IMR-90 (cell line): ENCODE measurements at regions not wholly inside any gene's neighbourhood (a gene's known extent, or its start where the extent isn't known, plus 50 kb on each side); places are given as distances from the start of the nearest gene placed in this dataset.

Experiments
- ATAC-seq: fragments of 200-7000 bp; cut with Tn5 transposase; 2 replicates; pipeline ENCODE4 v1.9.1; 2020; ENCODE audit warnings: low read depth, mild to moderate bottlenecking, moderate library complexity
- BruUV-seq: library from RNA; stranded (reverse); fragments of 400-500 nt; replicated peaks from 2 replicates; lab custom pipeline; 2021; lab: Mats Ljungman, UMichigan
- CTCF ChIA-PET: fragments of 300-600 bp; formaldehyde crosslinking; extraction: SDS; loops from one replicate; lab custom pipeline; 2021; ENCODE audit warnings: antibody characterized with exemption; lab: Yijun Ruan, JAX
- POLR2A ChIA-PET: fragments of 300-600 bp; sonication (Branson Sonifier 250); formaldehyde crosslinking; loops from one replicate; lab custom pipeline; 2022; ENCODE audit warnings: antibody characterized with exemption; ENCODE audit not compliant: unreplicated experiment; lab: Charles Lee
- DNase-seq: peaks from one replicate; pipeline ENCODE4 v3.0.0; 2013
- H2AFZ ChIP-seq: replicated peaks from 2 replicates; pipeline ENCODE3; 2013; ENCODE audit warnings: low read length, mild to moderate bottlenecking; ENCODE audit not compliant: poor library complexity
- H2AK5ac ChIP-seq: 2 replicates; pipeline ENCODE4 v1.6.1; 2013; ENCODE audit warnings: low read depth, low read length, inconsistent platforms
- H2AK9ac ChIP-seq: replicated peaks from 2 replicates; pipeline ENCODE3; 2013; ENCODE audit warnings: mild to moderate bottlenecking, low read depth, low read length, moderate library complexity; ENCODE audit not compliant: poor library complexity
- H2BK120ac ChIP-seq: 2 replicates; pipeline ENCODE4 v1.6.1; 2013; ENCODE audit warnings: low read depth, low read length, inconsistent platforms
- H2BK15ac ChIP-seq: 3 replicates; pipeline ENCODE4 v1.6.1; 2013; ENCODE audit warnings: low read depth, low read length, inconsistent platforms
- H2BK20ac ChIP-seq: 2 replicates; pipeline ENCODE4 v1.6.1; 2013; ENCODE audit warnings: low read depth, mild to moderate bottlenecking, inconsistent platforms, low read length, moderate library complexity
- H2BK5ac ChIP-seq: 2 replicates; pipeline ENCODE4 v1.6.1; 2013; ENCODE audit warnings: mild to moderate bottlenecking, low read depth, low read length, inconsistent platforms; ENCODE audit not compliant: poor library complexity, severe bottlenecking
- H3K14ac ChIP-seq: replicated peaks from 2 replicates; pipeline ENCODE4 v1.6.1; 2013; ENCODE audit warnings: low read depth, low read length, inconsistent platforms
- H3K18ac ChIP-seq: 2 replicates; pipeline ENCODE4 v1.6.1; 2013; ENCODE audit warnings: low read depth, low read length, control low read depth
- H3K23ac ChIP-seq: 2 replicates; pipeline ENCODE4 v1.6.1; 2013; ENCODE audit warnings: low read depth, low read length, inconsistent platforms
- H3K27ac ChIP-seq: 2 replicates; pipeline ENCODE4 v1.5.1; 2013; ENCODE audit warnings: mild to moderate bottlenecking, control low read depth, low read length; ENCODE audit not compliant: insufficient read depth
- H3K27me3 ChIP-seq: 2 replicates; pipeline ENCODE4 v1.6.1; 2013; ENCODE audit warnings: low read length; ENCODE audit not compliant: control insufficient read depth, insufficient read depth
- H3K36me3 ChIP-seq: 2 replicates; pipeline ENCODE4 v1.6.1; 2013; ENCODE audit warnings: low read length, mixed read lengths; ENCODE audit not compliant: control insufficient read depth, insufficient read depth
- H3K4ac ChIP-seq: 2 replicates; pipeline ENCODE4 v1.6.1; 2013; ENCODE audit warnings: low read depth, low read length, inconsistent platforms
- H3K4me1 ChIP-seq: 2 replicates; pipeline ENCODE4 v1.6.1; 2013; ENCODE audit warnings: low read length, mixed read lengths; ENCODE audit not compliant: control insufficient read depth, insufficient read depth
- H3K4me2 ChIP-seq: 2 replicates; pipeline ENCODE4 v1.6.1; 2013; ENCODE audit warnings: low read depth, mild to moderate bottlenecking, control low read depth, low read length, moderate library complexity
- H3K4me3 ChIP-seq: 2 replicates; pipeline ENCODE4 v1.5.1; 2013; ENCODE audit warnings: low read depth, mild to moderate bottlenecking, control low read depth, low read length, moderate library complexity; ENCODE audit not compliant: insufficient read depth
- H3K56ac ChIP-seq: 2 replicates; pipeline ENCODE4 v1.6.1; 2013; ENCODE audit warnings: low read length, inconsistent platforms; ENCODE audit not compliant: insufficient read depth; ENCODE audit errors: extremely low read depth
- H3K79me1 ChIP-seq, 2 experiments: 2 replicates each; pipeline ENCODE4 v1.6.1; 2013; ENCODE audit warnings: low read length in 2 of 2, inconsistent platforms in 1 of 2, low read depth in 1 of 2
- H3K9ac ChIP-seq: 2 replicates; pipeline ENCODE4 v1.6.1; 2013; ENCODE audit warnings: low read depth, low read length, control low read depth
- H3K9me1 ChIP-seq: 2 replicates; pipeline ENCODE4 v1.6.1; 2013; ENCODE audit warnings: low read length, inconsistent platforms; ENCODE audit not compliant: insufficient read depth
- H3K9me3 ChIP-seq: 2 replicates; pipeline ENCODE4 v1.6.1; 2013; ENCODE audit warnings: low read length; ENCODE audit not compliant: control insufficient read depth, insufficient read depth
- H4K20me1 ChIP-seq: 2 replicates; pipeline ENCODE4 v1.6.1; 2013; ENCODE audit warnings: low read length, inconsistent platforms; ENCODE audit not compliant: insufficient read depth
- H4K5ac ChIP-seq: 2 replicates; pipeline ENCODE4 v1.6.1; 2013; ENCODE audit warnings: mild to moderate bottlenecking, low read depth, low read length, control low read depth
- H4K8ac ChIP-seq, 2 experiments: 2 replicates each; pipeline ENCODE4 v1.6.1; 2013; ENCODE audit warnings: low read depth in 2 of 2, low read length in 2 of 2, control low read depth in 1 of 2, inconsistent platforms in 1 of 2
- H4K91ac ChIP-seq: 2 replicates; pipeline ENCODE4 v1.6.1; 2013; ENCODE audit warnings: low read depth, low read length, inconsistent platforms; ENCODE audit not compliant: insufficient read depth
- SMC3 ChIP-seq: fragments of 150-350 bp; IDR thresholded peaks from 2 replicates; pipeline ENCODE4 v1.6.1; 2016; ENCODE audit warnings: low read depth, mild to moderate bottlenecking, antibody characterized with exemption, low read length, moderate library complexity
- dilution Hi-C: fragments of 300-500 bp; cut with HindIII; formaldehyde crosslinking; loops from one replicate; pipeline ENCODE4 v1.14.3; 2018; ENCODE audit warnings: low sequenced_read_pairs; ENCODE audit not compliant: unreplicated experiment
- in situ Hi-C: fragments of 300-500 bp; cut with MboI; formaldehyde crosslinking; loops from 3 replicates; pipeline ENCODE4 v1.14.3; 2019; ENCODE audit warnings: low sequenced_read_pairs, inconsistent platforms, mixed read lengths
- intact Hi-C: fragments of 100-400 bp; cut with micrococcal nuclease; formaldehyde crosslinking; loops from 2 replicates; pipeline ENCODE4 v1.10.0; 2022
- TF ChIP-seq, protein P1 (sequence below): fragments of 150-350 bp; IDR thresholded peaks from 2 replicates; pipeline ENCODE4 v1.6.1; 2017; ENCODE audit warnings: mild to moderate bottlenecking, antibody characterized with exemption, low read length, low read depth

DNA sequence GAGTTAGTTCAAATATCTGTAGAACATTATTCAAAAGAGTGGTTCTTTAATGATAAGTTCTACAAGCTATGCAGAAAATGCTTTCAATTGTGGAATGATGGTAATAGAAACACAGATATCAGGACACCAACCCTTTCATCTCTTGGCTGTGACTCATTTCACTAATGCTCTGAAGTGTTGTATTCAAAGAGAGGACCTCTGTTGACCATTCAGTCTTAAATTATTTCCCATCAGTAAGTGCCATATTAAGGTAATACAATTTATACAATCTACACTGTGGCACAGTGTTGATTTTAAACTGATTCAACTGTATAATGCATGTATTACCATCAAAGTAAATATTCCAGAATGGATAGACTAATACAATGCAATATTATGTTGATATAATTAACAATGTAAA lies 289.0 kb upstream of the ADGRL3 start:
- no peak overlapping the region for H2BK120ac ChIP-seq
- no peak overlapping the region for H2BK15ac ChIP-seq
- H4K91ac ChIP-seq = no peak overlapping the region
- H3K4ac ChIP-seq = no peak overlapping the region
- in situ Hi-C loops = no loop called here
- H3K18ac ChIP-seq = no peak overlapping the region
- H3K9me1 ChIP-seq = no peaks in the 10 kb centered on the region
- DNase-seq (no peak), ATAC-seq (no peak)
- no peaks in the 10 kb centered on the region for H3K36me3 ChIP-seq
- H2AK9ac ChIP-seq = no peak overlapping the region
- H4K5ac ChIP-seq = no peak overlapping the region
- dilution Hi-C loops = no loop called here
- no peak overlapping the region for H3K4me2 ChIP-seq
- intact Hi-C loops = no loop called here
- H3K9ac ChIP-seq = no peak overlapping the region
- no peak overlapping the region for H2AK5ac ChIP-seq
- TF ChIP-seq, protein P1, sequence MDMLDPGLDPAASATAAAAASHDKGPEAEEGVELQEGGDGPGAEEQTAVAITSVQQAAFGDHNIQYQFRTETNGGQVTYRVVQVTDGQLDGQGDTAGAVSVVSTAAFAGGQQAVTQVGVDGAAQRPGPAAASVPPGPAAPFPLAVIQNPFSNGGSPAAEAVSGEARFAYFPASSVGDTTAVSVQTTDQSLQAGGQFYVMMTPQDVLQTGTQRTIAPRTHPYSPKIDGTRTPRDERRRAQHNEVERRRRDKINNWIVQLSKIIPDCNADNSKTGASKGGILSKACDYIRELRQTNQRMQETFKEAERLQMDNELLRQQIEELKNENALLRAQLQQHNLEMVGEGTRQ = no peak
- no peak for TF ChIP-seq SMC3
- no peak overlapping the region for H3K56ac ChIP-seq
- BruUV-seq = no TSS peak
- H3K79me1 ChIP-seq = no peaks in the 10 kb centered on the region
- no peak overlapping the region for H3K4me3 ChIP-seq
- H3K4me1 ChIP-seq = no peaks in the 10 kb centered on the region
- no peaks in the 10 kb centered on the region for H3K9me3 ChIP-seq
- H3K27me3 ChIP-seq = no peaks in the 10 kb centered on the region
- no peak overlapping the region for H3K23ac ChIP-seq
- ChIA-PET CTCF (no interaction called here), POLR2A (no interaction called here)
- no peak overlapping the region for H4K8ac ChIP-seq
- H3K14ac ChIP-seq = no peak overlapping the region
- H2BK5ac ChIP-seq = no peak overlapping the region
- no peaks in the 10 kb centered on the region for H4K20me1 ChIP-seq
- no peak overlapping the region for H3K27ac ChIP-seq
- no peak overlapping the region for H2BK20ac ChIP-seq
- no peak overlapping the region for H2AFZ ChIP-seq
